GM06990 (cell line): ENCODE measurements at regions not wholly inside any gene's neighbourhood (a gene's known extent, or its start where the extent isn't known, plus 50 kb on each side); places are given as distances from the start of the nearest gene placed in this dataset.

Experiments
- DNase-seq: peaks from one replicate; pipeline ENCODE4 v3.0.0-alpha.2; 2011; ENCODE audit not compliant: insufficient read length; ENCODE audit errors: extremely low read depth
- H3K27me3 ChIP-seq: replicated peaks from 2 replicates; pipeline ENCODE4 v1.6.0; 2011; ENCODE audit warnings: low read length; ENCODE audit not compliant: control insufficient read depth, insufficient read depth
- H3K36me3 ChIP-seq: 2 replicates; pipeline ENCODE4 v1.5.1; 2011; ENCODE audit warnings: low read length; ENCODE audit not compliant: control insufficient read depth, insufficient read depth
- H3K4me3 ChIP-seq: replicated peaks from 2 replicates; pipeline ENCODE4 v1.5.1; 2011; ENCODE audit warnings: low read depth, mild to moderate bottlenecking, control low read depth, low read length
- CTCF ChIP-seq: IDR thresholded peaks from 2 replicates; pipeline ENCODE4 v1.5.1; 2011; ENCODE audit warnings: low read length, control low read depth, mild to moderate bottlenecking, inconsistent platforms; ENCODE audit not compliant: insufficient read depth, poor library complexity, severe bottlenecking

GRCh38 chr7:125247514-125248098 is 318.0 kb upstream of the POT1 start:
- H3K27me3 ChIP-seq: no peaks in the 10 kb centered on the region
- TF ChIP-seq CTCF: no peak
- no peak for DNase-seq
- H3K36me3 ChIP-seq: no peaks in the 10 kb centered on the region
- H3K4me3 ChIP-seq: no peak overlapping the region

GRCh38 chr7:125246706-125247105 is 317.1 kb upstream of the POT1 start:
- H3K36me3 ChIP-seq: no peaks in the 10 kb centered on the region
- no peak for TF ChIP-seq CTCF
- DNase-seq: no peak
- no peak overlapping the region for H3K4me3 ChIP-seq
- H3K27me3 ChIP-seq: no peaks in the 10 kb centered on the region

- H3K36me3 ChIP-seq: no peaks in the 10 kb centered on the region
- no peaks in the 10 kb centered on the region for H3K27me3 ChIP-seq
- H3K4me3 ChIP-seq: no peak overlapping the region
- DNase-seq: no peak
- no peak for TF ChIP-seq CTCF
These were observed 311.9 kb upstream of the POT1 start for GRCh38 chr7:125241548-125241947.

- DNase-seq: no peak
- H3K4me3 ChIP-seq: no peak overlapping the region
- TF ChIP-seq CTCF: no peak
- H3K27me3 ChIP-seq: no peaks in the 10 kb centered on the region
- no peaks in the 10 kb centered on the region for H3K36me3 ChIP-seq
These were observed 293.0 kb upstream of the POT1 start for GRCh38 chr7:125222596-125222995.

GRCh38 chr7:125218076-125218475 is 288.5 kb upstream of the POT1 start:
- no peak overlapping the region for H3K4me3 ChIP-seq
- no peaks in the 10 kb centered on the region for H3K27me3 ChIP-seq
- no peak for DNase-seq
- H3K36me3 ChIP-seq: no peaks in the 10 kb centered on the region
- TF ChIP-seq CTCF: no peak

- H3K36me3 ChIP-seq: no peaks in the 10 kb centered on the region
- H3K27me3 ChIP-seq: no peaks in the 10 kb centered on the region
- DNase-seq: no peak
- no peak overlapping the region for H3K4me3 ChIP-seq
- TF ChIP-seq CTCF: no peak
These were observed 271.4 kb upstream of the POT1 start for GRCh38 chr7:125201002-125201401.
